ENCODE measurements at regions not wholly inside any gene's neighbourhood (a gene's known extent, or its start where the extent isn't known, plus 50 kb on each side); places are given as distances from the start of the nearest gene placed in this dataset.

GRCh38 chr15:95425859-95426258, 904.6 kb upstream of the NR2F2 start:
- Histone ChIP-seq H3K79me2 (ENCODE audit: insufficient read depth) (no peaks in the 10 kb centered on the region), H3K9me2 (no peaks in the 10 kb centered on the region), H3F3A (replicated peaks; ENCODE audit: insufficient read depth) (no peaks in the 10 kb centered on the region), H3K4me1 (ENCODE audit: control insufficient read depth in 1 of 2, insufficient read depth in 2 of 2, low read depth in 1 of 2, low read length in 1 of 2) (no peaks in the 10 kb centered on the region), H3K9me3 (no peaks in the 10 kb centered on the region), H3K27me3 (ENCODE audit: insufficient read depth) (no peaks in the 10 kb centered on the region), H4K20me1 (ENCODE audit: insufficient read depth) (no peaks in the 10 kb centered on the region), H3K9ac (no peak overlapping the region), H3K36me3 (replicated peaks in 1 of 2; ENCODE audit: control insufficient read depth in 1 of 2, insufficient read depth in 2 of 2, low read length in 1 of 2) (no peaks in the 10 kb centered on the region), H2AFZ (ENCODE audit: low read depth) (no peak overlapping the region), H3K4me2 (no peak overlapping the region), H3K4me3 (ENCODE audit: low read depth in 2 of 2, low read length in 1 of 2) (no peak overlapping the region), H3K27ac (ENCODE audit: low read depth in 2 of 2, low read length in 1 of 2) (no peak overlapping the region)
- TF ChIP-seq TAF1 (IDR thresholded peaks at IDR 0.05; ENCODE audit: borderline replicate concordance, low read depth, low read length): no peak
- TF ChIP-seq NFIC (IDR thresholded peaks at IDR 0.05; ENCODE audit: borderline replicate concordance): no peak
- TF ChIP-seq EZH2phosphoT487 (IDR thresholded peaks at IDR 0.05; ENCODE audit: borderline replicate concordance, low read depth): no peak
- TF ChIP-seq RXRA (IDR thresholded peaks at IDR 0.05; ENCODE audit: borderline replicate concordance, low read depth): no peak
- TF ChIP-seq FOSL2 (IDR thresholded peaks at IDR 0.05; ENCODE audit: borderline replicate concordance, low read depth): no peak
- no peak for TF ChIP-seq CHD2 (IDR thresholded peaks at IDR 0.05; ENCODE audit: low read length, partially characterized antibody)
- no peak for TF ChIP-seq TCF12 (IDR thresholded peaks at IDR 0.05)
- TF ChIP-seq CTCF (IDR thresholded peaks at IDR 0.05): no peak
- TF ChIP-seq GATA2 (CRISPR knock-in tag; IDR thresholded peaks at IDR 0.05): no peak
- no peak for TF ChIP-seq YY1 (IDR thresholded peaks at IDR 0.05; ENCODE audit: low read depth)
- TF ChIP-seq PBX3 (IDR thresholded peaks at IDR 0.05): no peak
- TF ChIP-seq ZBTB33 (IDR thresholded peaks at IDR 0.05; ENCODE audit: borderline replicate concordance, low read depth): no peak
- no peak for TF ChIP-seq SIN3A (IDR thresholded peaks at IDR 0.05; ENCODE audit: borderline replicate concordance, low read depth, low read length)
- no peak for TF ChIP-seq RFX5 (IDR thresholded peaks at IDR 0.05; ENCODE audit: low read length)
- TF ChIP-seq RCOR1 (IDR thresholded peaks at IDR 0.05; ENCODE audit: low read length): no peak
- TF ChIP-seq REST (IDR thresholded peaks at IDR 0.05; ENCODE audit: low read depth, low read length): no peak
- 10% methylated on average over 1 of the region's 1 CpG for WGBS (ENCODE audit: low lambda C conversion rate)
- CTCF ChIA-PET: no interaction called here
- DNase-seq: no peak
- POLR2A ChIA-PET: no interaction called here
